Bronchial epithelial cell (primary cell): ENCODE measurements at regions not wholly inside any gene's neighbourhood (a gene's known extent, or its start where the extent isn't known, plus 50 kb on each side); places are given as distances from the start of the nearest gene placed in this dataset.

ENCODE experiments used
- DNase-seq: peaks from one replicate; pipeline ENCODE4 v3.0.0-alpha.2; 2010; ENCODE audit warnings: low read depth
- FAIRE-seq: peaks from 2 replicates; lab custom pipeline; 2011; peaks lifted over from hg19 to GRCh38; lab: Jason Lieb, UNC
- H3K27me3 ChIP-seq: 2 replicates; pipeline ENCODE4 v1.5.1; 2011; ENCODE audit warnings: low read length; ENCODE audit not compliant: control insufficient read depth, insufficient read depth
- H3K36me3 ChIP-seq: 2 replicates; pipeline ENCODE4 v1.5.1; 2011; ENCODE audit warnings: low read length; ENCODE audit not compliant: control insufficient read depth, insufficient read depth
- H3K4me3 ChIP-seq: 2 replicates; pipeline ENCODE4 v1.5.1; 2011; ENCODE audit warnings: mild to moderate bottlenecking, low read depth, low read length, control low read depth
- CTCF ChIP-seq: IDR thresholded peaks from 2 replicates; pipeline ENCODE4 v1.5.1; 2011; ENCODE audit warnings: mild to moderate bottlenecking, moderate library complexity, low read length, control low read depth, inconsistent platforms; ENCODE audit not compliant: insufficient read depth, severe bottlenecking

DNA sequence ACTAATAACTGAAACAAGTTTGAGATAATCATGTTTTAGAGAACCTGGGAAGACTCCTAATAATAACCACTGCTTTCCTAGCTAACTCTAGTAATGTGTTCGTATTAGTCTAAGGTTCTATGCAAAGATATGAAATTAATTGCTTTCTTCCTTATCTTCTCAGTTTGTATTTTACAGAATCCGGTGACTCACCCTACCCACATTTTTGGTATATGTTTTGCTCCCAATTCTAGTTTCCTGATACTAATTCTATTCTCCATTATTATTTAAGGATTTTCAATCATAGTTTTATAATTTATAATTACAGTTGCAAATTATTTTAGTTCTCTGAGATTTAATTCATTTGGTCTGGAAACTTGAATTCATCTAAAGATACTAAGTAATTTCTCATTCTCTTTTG is 394.6 kb upstream of the SETBP1 start:
- FAIRE-seq (no peak), DNase-seq (no peak)
- TF ChIP-seq CTCF, result no peak
- Histone ChIP-seq H3K36me3 (no peaks in the 10 kb centered on the region), H3K27me3 (no peaks in the 10 kb centered on the region), H3K4me3 (no peak overlapping the region)

- H3K36me3 ChIP-seq, result no peaks in the 10 kb centered on the region
- no peak overlapping the region for H3K4me3 ChIP-seq
- no peaks in the 10 kb centered on the region for H3K27me3 ChIP-seq
- TF ChIP-seq CTCF, result no peak
- DNase-seq (peak; percentile 53), FAIRE-seq (no peak)
These were observed 390.2 kb upstream of the SETBP1 start for GRCh38 chr18:44290366-44290977.

DNA sequence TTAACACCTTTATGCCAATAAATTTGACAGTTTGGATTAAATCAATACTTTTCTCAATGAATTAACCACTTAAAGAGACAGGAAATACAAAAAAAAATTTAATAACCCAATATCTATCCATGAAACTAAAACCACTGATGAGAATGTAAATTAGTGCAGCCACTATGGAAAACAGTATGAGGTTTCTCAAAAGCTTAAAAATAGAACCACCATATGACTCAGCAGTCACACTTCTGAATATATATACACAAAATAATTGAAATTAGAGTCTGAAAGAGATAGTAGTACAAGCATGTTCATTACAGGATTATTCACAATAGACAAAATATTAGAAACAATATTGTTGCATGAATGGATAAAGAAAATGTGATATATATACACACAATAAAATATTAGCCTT is 382.1 kb upstream of the SETBP1 start:
- Histone ChIP-seq H3K36me3 (no peaks in the 10 kb centered on the region), H3K4me3 (no peak overlapping the region), H3K27me3 (no peaks in the 10 kb centered on the region)
- no peak for DNase-seq
- FAIRE-seq, result no peak
- no peak for TF ChIP-seq CTCF

DNA sequence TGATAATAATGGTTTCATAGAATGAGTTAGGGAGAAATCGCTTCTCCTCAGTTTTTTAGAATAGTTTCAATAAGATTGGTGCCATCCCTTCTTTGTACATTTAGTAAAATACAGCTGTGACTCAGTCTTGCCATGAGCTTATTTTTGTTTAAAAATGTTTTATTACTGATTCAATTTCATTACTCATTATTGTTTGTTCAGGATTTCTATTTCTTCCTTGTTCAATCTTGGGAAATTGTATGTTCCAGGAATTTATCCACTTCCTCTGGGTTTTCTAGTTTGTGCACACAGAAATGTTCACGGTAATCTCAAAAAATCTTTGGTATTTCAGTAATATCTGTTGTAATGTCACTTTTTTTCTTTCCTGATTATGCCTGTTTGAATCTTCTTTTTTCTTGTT is 371.5 kb upstream of the SETBP1 start:
- no peaks in the 10 kb centered on the region for H3K27me3 ChIP-seq
- H3K36me3 ChIP-seq, result no peaks in the 10 kb centered on the region
- DNase-seq (peak; percentile 78), FAIRE-seq (no peak)
- no peak for TF ChIP-seq CTCF
- no peak overlapping the region for H3K4me3 ChIP-seq

GRCh38 chr18:44320619-44321460 is 359.8 kb upstream of the SETBP1 start:
- no peak overlapping the region for H3K4me3 ChIP-seq
- H3K27me3 ChIP-seq, result no peaks in the 10 kb centered on the region
- H3K36me3 ChIP-seq, result no peaks in the 10 kb centered on the region
- no peak for TF ChIP-seq CTCF
- DNase-seq (no peak), FAIRE-seq (no peak)
